Amygdala (tissue), 56 donors: ENCODE measurements at regions not wholly inside any gene's neighbourhood (a gene's known extent, or its start where the extent isn't known, plus 50 kb on each side); places are given as distances from the start of the nearest gene placed in this dataset.

Source experiments
- DNase-seq, 56 donors: peaks; one replicate each; lab custom pipeline; 2025; lab: John Stamatoyannopoulos, UW

DNA sequence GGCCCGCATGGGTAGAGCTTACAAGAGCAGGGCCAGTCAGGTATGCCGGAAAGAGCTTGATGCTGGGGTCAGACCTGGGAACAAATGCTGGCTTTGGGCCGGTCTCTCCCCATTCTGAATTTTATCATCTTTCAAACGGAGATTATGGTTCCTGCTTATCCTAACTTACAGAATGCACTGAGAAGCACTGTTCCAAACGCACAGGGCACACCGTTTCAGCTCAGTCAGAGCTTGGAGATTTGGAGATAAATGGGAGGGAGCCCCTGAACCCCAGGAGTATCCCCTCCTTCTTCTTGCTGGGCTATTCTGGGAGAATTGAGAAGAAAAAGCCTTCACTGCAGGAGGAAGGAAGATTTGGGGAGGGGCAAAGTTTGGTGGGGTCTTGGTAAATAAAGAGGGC lies 169.4 kb downstream of the DDX1 start:
- DNase-seq: no peak

DNA sequence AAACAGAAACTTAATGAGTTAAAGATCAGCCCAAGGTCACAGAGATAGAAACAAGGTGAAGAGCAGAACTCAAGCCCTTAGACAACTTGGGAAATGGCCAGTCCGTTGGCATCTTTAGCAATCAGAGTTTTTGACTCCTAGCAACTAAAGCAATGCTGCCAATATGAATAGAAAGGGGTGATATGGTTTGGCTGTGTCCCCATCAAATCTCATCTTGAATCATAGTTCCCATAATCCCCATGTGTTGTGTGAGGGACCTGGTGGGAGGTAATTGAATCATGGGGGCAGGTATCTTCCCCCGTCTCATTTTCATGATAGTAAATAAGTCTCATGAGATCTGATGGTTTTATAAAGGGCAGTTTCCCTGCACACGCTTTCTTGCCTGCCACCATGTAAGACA lies 170.2 kb downstream of the DDX1 start:
- no peak for DNase-seq

DNA sequence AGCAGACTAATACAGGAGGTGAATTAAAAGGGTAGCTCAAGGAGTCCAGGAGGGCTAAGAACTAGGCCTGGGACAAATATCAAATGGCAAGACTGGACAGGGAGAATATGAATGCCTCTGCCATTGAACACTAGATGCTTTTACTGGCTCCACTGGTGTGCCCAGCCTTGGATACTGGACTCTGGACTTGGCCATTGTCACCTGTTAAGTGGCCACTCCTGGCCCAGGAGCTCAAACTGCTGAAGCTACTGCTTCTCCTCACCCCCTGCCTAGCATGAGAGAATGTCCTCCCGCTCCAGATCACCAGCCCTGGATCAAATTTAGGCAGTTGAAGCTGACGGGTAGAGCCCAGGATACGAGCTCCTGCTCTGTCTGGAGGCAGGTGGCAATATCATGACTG lies 170.8 kb downstream of the DDX1 start:
- DNase-seq: no peak

DNA sequence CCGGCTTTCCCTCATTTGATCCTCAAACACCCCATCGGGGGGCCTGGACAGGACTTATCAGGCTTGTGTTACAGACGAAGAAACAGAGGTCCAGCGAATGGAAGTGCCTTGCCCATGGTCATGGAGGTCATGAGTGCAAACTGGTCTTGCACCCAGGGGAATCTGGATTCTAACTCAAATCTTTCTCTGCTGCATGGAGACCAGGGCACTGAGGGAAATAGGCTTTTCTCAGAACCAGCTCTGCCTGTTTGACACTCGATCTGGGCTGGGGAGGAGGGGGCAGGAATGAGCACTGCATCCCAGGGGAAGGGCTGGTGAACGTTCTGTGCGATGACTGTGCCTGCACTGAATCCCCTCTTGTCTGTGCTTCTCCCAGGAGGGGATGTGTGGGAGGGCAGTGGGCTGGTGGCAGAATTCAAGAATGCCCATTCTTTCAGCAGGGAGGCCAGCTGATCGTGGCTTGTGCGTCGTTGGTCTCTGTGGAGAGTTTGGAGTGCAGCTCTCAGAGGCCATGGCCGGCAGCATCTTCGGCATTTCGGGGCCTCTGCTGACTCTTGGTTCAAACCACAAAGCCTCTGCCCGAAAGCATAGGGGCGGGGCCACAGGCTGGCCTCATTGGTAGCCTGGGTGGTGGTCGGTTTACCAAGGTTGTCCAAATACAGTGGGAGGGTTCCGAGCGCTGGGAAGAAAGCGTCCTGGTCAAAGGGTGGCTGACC lies 171.6 kb downstream of the DDX1 start:
- DNase-seq: no peak

DNA sequence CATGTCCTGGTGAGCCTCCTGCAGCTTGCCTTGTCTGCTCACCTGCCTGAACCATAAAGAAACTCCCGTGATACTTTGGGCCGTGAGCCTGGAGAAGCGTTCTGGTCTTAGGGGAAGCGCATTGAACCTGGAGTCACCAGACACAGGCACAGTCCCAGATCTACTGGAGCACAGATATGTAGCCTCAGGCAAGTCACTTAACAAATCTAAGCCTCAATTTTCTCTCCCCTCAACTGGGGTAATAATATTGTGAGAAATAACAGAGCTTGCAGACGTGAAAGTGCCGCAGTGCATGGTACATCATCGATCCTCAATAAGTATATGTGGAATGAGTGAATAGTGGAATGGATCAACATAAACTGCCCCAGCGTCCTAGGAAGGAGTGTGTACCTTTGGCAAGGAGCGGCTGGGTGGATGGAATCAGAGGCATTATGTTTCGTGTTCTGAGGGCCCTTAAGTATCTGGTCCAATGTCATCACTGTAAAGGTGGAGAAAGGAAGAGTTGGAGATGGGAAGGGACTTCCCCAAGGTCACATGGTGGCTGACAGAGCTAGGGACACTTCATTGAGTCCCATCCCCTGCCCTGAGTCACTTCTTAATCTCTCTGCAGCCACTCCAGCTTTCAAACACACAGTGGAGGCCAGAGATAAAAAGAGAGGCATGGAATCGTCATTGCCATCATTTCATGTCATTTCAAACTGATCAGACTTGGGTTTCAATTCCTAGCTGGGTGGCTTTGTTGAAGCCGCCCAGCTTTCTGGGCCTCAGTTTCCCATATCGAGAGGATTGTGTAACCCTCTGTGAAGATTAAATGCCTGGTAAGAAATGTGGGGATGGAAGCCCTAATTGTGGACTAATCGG lies 172.4 kb downstream of the DDX1 start:
- no peak for DNase-seq

DNA sequence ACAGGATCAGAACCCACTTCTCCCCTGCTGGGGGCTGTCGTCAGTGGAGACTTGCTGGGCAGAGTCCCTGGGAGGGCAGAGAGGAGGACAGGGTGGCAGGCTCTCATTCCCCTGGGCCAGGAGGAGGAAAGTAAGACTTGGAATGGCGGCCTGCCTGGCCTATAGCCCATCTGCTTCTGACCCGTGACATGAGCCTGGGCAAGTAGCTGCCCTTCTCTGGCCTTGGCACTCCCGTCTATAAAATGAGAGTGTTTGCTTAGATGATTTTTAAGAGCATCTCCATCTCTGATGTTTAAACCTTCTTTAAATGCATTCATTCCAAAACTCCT lies 173.0 kb downstream of the DDX1 start:
- DNase-seq: no peak

DNA sequence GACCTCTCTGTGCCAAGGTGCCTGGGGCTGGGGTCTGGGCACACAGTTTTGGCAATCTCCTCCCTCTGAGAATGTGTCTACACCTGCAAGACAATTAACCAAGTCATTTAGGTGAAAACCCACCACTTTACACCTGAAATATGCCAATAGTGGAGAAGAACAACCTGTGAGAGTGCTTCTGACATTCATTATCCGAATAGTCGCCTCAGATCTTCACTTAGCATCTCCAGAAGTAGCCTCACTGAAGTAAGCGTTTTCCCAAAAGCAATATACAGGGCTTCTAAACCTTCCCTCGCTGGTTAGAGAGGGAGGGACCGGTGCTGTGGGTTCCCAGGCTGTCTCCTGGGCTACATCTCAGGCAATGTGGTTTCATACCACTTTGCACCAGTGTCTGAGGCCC lies 173.5 kb downstream of the DDX1 start:
- no peak for DNase-seq

DNA sequence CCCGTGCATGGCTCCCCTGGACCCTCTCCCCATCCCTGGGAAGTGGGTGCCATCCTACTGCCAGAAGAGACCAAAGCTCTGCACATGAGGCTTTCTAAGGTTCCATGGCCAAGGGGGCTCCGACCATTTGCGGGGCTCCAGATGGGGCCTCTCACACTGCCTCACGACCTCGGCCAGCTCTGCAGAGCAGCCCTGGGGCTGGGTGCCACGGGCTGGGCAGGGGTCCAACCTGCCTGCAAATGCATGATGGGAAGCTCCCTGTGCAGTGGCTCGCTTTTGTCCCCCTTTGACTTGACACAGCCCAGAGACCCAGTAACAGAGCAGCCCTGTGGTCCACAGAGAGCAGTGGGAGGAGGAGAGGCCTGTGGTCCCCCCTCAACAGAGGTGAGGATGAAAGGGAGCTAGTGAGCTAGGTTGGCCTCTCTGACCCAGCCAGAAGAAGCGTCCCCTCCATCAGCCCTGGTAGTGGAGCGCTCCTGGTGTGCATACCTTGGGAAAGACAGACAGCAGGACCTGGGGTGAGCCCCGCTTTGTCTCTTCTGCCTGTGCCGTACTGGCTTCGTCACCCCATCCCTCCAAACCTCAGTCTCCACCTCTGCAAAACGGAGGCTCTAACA lies 174.1 kb downstream of the DDX1 start:
- DNase-seq: peak in 1 of 56 donors; percentile 50

DNA sequence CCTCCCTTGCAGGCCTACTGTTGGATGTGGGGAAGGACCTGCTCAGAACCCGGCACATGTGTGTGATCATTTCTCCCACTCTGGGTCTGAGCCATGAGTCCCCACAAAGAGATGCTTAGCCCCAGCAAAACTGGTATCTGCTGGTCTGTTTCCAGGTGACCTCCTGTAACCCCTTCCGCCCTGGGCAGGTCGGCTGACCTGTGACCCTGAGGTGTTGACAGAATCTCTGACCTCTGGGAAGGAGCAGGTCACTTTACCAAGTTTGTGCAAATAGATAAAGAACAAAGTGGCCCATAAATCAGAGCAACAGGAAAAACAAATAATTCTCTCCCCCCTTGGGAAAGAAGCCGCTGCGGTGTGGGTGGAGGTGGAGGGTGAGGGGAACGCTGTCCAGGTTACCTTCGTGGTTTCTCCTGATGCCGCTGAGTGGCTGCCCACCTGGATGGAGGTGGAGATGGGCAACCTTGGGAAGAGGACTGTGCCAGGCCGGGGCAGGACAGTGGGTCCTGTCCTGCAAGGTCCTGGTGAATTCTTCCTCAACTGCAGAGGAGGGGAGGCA lies 174.0 kb upstream of the MYCN start:
- no peak for DNase-seq

DNA sequence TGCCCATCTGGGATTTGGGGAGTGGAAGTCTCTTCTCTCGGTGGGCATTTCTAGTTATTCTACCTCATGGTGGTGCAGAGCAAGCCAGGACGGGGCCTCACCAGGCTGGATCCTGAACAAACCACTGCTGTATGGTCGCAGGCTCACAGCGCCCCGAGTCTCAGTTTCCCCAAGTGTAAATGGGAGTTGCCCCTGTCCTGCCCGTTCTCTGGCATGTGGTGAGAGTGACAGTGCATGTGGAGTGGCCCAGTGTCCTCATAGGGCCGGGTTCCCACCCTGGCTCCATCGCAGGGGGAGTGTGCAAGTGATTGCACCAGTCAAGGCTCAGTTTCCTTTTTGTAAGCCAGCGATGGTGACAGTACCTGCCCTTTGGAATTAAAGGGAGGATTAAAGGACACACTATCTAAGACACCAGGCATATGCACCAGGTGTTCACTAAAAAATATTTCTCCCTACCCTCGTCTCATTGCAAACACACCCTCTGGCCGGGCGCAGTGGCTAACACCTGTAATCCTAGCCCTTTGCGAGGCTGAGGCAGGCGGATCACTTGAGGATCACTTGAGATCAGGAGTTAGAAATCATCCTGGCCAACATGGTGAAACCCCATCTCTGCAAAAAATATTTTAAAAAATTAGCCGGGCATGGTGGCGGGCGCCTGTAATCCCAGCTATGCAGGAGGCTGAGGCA lies 173.3 kb upstream of the MYCN start:
- DNase-seq: no peak

DNA sequence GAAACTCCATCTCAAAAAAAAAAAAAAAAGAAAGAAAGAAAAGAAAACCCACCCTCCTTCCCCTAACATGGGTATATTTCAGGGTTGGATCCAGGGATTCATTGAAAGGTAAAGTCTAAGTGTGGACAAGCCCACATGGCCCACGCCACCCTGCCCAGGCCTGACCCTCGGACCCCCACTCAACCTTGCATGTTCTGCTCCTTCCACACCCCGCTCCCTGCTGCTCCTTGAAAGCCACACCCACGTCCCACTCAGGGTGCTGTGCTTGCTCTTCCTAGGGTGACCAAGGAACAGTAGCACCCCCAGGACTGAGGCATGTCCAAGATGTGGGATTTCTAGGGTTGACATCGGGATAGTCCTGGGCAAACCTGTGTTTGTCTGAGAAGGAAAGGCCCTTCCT lies 172.7 kb upstream of the MYCN start:
- no peak for DNase-seq

DNA sequence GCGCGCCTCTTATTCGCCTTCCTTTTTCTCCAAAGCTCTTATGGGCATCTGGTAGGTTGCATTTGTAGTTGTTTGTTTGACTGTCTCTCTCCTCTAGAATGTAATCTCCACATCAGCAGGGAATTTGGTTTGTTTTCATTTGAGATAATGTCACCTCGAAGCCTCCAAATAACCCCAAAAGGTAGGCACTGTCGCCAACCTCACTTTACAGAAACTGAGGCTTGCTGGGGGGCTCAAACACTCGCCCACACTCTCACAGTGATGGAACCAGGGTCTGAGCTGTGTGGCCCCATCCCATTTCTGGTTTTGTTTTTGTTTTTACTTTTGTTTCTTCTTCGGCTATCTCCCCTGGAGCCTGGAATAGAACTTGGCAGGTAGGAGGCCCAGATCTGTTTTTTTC lies 172.2 kb upstream of the MYCN start:
- no peak for DNase-seq

DNA sequence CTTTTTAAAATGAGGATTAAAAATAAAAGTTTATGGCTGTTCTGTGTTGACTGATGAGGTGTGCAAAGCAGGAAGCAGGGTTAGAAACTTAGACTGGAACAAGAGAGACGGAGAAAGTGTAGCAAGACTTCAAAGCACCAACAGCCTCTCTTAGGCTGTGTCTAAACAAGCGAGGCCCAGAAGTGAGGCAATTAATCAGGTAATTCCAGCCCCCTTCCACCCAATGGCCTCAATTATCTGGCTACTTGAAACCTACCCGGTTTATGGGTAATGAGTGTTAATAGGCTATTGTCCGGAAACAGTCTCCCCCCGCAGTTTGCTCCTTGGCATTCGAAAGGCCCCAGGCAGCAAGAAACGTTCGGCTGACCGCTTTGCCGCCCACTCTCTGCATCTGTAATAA lies 171.7 kb upstream of the MYCN start:
- DNase-seq: no peak

DNA sequence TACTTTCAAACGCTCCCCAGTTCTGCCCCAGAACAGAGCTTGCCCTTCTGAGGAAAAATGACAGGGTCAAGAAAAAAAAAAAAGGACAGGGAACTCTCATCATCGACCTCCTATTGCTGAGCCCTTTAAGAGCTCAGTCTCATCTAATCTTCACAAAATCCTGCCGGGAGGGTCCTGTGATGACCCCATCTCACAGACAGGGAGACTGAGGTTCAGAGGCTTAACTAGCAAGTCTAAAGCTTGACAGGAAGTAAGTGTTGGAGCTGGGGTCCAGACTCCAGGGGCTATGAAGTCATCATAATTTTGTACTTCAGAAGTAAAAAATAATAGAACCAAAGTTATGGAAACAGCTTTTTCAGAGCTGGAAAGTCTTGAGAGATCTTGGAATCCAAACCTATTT lies 171.1 kb upstream of the MYCN start:
- no peak for DNase-seq

DNA sequence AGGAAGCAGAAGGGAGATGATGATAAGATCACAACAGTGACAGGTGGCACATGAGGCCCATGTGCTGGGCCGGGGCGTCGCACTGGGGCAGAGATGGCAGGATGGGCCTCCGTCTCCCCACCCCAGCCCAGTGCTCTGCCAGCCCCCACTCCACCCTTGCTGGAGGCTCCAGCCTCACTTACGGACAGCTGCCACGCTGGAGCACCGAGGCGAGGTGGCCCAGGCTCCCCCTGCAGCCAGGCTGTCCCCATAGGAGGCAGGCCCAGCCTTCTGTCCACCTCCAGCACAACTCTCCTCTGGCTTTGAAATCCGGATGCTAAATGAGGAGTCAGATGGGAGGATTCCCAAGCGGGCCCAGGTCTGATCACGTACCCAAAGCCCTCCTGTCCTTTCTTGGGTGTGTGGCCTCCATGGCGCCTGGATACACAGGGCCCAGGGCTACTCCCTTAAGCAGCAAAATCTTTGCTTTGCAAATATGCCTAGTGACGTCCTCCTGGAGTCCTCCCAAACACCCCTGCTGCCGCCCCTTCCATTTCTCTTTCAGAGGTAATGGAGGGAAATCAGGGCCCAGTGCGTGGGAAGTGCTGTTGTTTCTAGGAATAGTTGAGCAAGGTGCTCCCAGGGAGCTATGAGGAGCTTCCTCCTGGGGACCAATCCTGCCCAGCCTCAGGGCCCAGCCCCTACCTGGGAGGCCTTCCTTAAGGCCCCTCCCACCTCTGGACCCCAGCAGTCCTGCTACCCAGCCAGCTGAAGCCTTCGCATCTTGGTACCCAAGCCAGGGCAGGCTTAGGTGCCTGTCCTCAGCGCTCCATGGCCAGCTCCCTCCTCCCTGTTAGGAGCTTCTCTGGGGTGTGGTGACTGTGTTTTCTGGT lies 170.4 kb upstream of the MYCN start:
- DNase-seq: no peak

DNA sequence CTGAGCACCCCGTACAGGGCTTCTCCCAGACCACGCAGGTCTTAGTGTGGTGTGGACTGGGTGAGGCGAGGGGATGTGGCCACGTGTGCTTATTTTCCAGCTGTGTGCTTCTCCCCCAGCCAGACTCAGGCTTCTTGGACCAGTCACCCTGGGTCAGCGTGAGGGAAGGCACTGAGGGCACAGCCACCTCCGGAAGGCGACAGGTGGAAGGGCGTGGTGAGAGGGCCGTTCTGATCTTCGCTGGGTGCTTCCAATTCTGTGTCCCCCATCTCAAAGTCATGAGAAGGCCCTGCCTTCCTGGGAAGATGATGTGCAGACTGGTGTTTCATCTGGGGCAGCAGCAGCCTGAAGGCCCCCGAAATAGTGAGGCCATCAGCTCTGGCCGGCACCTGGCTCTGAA lies 169.7 kb upstream of the MYCN start:
- no peak for DNase-seq

DNA sequence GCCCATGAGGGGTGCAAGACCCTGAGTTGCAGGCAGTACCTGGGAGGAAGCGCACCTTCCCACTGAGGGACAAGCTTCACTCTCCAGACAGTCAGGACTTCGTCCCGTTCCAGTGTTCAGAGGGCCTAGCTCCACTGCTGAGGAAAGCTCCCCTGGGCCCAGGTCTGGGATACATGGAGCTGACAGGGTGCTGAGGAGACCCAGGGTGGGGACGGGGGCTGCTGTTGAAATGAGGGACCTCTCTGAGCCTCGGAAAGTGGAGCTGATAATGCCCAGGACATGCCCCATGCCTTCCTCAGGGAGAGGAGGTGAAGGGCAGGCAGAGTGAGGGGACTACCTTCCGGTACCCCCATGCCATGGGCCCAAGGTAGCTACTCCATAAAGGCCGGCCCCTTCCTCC lies 169.2 kb upstream of the MYCN start:
- no peak for DNase-seq

DNA sequence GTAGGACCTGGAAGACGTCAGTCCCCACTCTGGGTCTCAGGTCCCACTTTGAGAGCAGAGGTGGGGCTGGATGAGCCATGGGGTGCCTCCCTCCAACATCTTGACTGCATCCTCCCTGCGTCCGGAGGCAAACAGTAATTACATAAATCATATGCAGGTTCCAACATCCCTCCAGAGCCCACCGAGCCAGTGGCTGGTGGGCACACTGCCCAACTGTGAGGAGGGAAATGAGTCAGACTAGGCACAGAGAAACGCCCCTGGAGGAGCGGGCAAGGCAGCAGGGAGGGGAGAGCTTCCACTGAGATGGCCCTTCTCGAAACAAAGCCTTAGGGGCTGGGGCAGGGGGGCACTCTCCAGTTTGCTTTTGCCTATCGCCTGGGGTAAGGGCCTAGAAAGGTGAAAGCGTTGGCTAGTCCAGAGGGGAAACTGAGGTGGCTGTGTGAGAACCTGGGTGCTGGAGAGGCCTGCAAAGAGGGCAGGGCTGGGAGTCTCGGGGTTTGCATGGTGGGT lies 168.2 kb upstream of the MYCN start:
- no peak for DNase-seq

DNA sequence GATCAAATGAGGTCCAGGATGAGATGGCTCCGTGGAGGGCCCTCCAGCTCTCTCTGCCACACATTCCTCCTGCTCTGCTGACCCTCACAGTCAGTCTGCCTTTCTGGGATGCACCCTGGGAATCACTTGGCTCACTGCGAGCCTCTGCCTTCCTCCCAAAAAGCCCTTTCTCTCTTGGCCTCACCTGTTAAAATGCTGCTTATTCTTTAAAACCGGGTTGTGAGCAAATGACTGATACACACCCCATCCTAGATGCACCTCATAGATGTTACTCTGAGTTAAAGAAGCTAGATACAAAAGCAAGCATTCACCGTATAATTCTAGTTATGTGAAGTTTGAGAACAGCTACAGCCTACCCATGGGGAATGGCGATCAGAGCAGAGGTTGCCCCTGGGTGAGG lies 167.7 kb upstream of the MYCN start:
- no peak for DNase-seq

DNA sequence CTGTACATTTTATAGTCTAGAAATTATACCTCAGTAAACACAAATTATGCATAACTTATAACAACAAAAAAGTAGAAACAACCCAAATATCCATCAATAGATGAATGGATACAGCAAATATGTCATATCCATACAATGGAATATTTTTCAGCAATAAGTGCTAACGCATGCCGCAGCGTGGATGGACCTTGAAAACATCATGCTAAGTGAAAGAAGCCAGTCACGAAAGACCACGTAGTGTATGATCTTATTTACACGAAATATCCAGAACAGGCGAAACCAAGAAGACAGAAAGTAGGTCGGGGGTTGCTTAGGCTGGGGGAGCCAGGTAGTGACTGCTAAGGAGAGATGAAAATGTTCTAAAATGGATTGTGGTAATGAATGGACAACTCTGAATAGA lies 167.1 kb upstream of the MYCN start:
- DNase-seq: no peak
